Nephron (organoid): ENCODE measurements at regions not wholly inside any gene's neighbourhood (a gene's known extent, or its start where the extent isn't known, plus 50 kb on each side); places are given as distances from the start of the nearest gene placed in this dataset.

Experiments
- H3K27ac Mint-ChIP-seq, 3 experiments: 2 replicates each; pipeline ENCODE4 v1.8.0; 2020; ENCODE audit warnings: mixed read lengths in 3 of 3, mild to moderate bottlenecking in 2 of 3, moderate library complexity in 1 of 3
- H3K27me3 Mint-ChIP-seq: 2 replicates; pipeline ENCODE4 v1.8.0; 2021; ENCODE audit warnings: low read depth, mild to moderate bottlenecking, moderate library complexity, mixed read lengths
- H3K36me3 Mint-ChIP-seq: 2 replicates; pipeline ENCODE4 v1.8.0; 2020; ENCODE audit warnings: low read depth, mixed read lengths
- H3K4me1 Mint-ChIP-seq: 2 replicates; pipeline ENCODE4 v1.8.0; 2020; ENCODE audit warnings: mixed read lengths
- H3K4me3 Mint-ChIP-seq, 3 experiments: 2 replicates each; pipeline ENCODE4 v1.8.0; 2020; ENCODE audit warnings: mild to moderate bottlenecking in 3 of 3, mixed read lengths in 3 of 3, moderate library complexity in 2 of 3
- H3K9me3 Mint-ChIP-seq: 2 replicates; pipeline ENCODE4 v1.8.0; 2020; ENCODE audit warnings: mixed read lengths
- TF ChIP-seq, protein P1 (sequence below), 3 experiments: fragments of 200-600 bp; sonication (generic); IDR thresholded peaks; one replicate each; pipeline ENCODE4 v1.5.0; 2021; ENCODE audit warnings: antibody characterized with exemption in 3 of 3; ENCODE audit not compliant: unreplicated experiment in 3 of 3

DNA sequence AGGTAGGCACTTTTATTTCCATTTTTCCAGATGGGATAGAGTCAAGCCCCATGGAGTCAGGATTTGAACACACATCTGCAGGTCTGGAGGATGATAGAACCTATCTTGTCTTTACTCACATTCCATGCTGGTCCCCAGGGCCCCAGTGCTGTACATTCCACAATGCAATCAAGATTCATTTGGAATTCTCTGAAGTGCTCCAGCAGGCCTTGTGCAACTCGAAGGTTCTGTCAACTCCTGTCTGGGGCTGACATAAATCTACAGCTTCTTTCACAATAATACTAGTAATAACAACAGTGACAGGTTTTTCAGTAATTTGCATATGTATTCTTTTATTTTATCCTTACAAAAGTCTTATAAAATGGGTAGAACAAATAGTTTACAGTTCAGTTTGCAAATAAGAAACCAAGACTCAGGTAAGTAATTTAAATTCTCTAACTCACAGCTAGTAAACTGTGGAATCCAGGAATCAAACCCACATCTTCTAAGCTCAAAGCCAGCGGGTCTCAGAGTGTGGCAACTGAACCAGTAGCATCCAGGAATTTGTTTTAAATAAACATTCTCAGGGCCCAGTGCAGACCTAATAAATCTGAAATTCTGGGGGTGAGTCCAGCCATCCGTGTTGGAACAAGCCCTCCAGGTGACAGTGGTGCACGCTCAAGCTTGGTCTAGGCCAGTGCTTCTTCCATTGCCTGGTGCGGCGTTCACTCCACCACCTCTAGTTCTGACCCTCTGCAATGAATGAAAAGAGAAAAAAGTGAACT is 137.0 kb upstream of the TNFAIP3 start:
- H3K9me3 Mint-ChIP-seq = no peaks in the 10 kb centered on the region
- H3K4me1 Mint-ChIP-seq = peaks cover 32% of the 10 kb centered on the region
- H3K27me3 Mint-ChIP-seq = no peaks in the 10 kb centered on the region
- TF ChIP-seq, protein P1, sequence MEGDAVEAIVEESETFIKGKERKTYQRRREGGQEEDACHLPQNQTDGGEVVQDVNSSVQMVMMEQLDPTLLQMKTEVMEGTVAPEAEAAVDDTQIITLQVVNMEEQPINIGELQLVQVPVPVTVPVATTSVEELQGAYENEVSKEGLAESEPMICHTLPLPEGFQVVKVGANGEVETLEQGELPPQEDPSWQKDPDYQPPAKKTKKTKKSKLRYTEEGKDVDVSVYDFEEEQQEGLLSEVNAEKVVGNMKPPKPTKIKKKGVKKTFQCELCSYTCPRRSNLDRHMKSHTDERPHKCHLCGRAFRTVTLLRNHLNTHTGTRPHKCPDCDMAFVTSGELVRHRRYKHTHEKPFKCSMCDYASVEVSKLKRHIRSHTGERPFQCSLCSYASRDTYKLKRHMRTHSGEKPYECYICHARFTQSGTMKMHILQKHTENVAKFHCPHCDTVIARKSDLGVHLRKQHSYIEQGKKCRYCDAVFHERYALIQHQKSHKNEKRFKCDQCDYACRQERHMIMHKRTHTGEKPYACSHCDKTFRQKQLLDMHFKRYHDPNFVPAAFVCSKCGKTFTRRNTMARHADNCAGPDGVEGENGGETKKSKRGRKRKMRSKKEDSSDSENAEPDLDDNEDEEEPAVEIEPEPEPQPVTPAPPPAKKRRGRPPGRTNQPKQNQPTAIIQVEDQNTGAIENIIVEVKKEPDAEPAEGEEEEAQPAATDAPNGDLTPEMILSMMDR (IDR thresholded peaks at IDR 0.05; ENCODE audit: unreplicated experiment in 3 of 3) = no peak
- no peak overlapping the region for H3K27ac Mint-ChIP-seq
- H3K36me3 Mint-ChIP-seq = no peaks in the 10 kb centered on the region
- H3K4me3 Mint-ChIP-seq = no peak overlapping the region

DNA sequence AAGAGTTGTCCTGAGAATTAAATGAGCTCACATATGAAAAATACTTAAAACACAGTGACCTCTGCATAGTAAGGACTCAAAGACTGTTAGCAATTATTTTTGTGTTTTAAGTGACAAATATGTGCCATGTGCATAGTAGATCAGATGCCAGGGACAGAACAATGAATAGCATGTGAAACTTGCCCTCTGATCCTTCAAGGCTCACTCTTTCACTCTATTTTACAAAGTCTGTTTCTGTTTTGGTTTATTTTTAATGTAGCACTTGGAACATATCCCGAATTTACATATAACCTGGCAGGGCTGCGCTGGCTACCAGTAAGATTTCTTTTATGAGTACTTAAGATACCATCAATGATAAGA is 135.5 kb upstream of the TNFAIP3 start:
- no peak overlapping the region for H3K27ac Mint-ChIP-seq
- H3K9me3 Mint-ChIP-seq = no peaks in the 10 kb centered on the region
- no peaks in the 10 kb centered on the region for H3K36me3 Mint-ChIP-seq
- peaks cover 37% of the 10 kb centered on the region for H3K4me1 Mint-ChIP-seq
- TF ChIP-seq, protein P1 (IDR thresholded peaks at IDR 0.05; ENCODE audit: unreplicated experiment in 3 of 3) = no peak
- no peaks in the 10 kb centered on the region for H3K27me3 Mint-ChIP-seq
- no peak overlapping the region for H3K4me3 Mint-ChIP-seq

DNA sequence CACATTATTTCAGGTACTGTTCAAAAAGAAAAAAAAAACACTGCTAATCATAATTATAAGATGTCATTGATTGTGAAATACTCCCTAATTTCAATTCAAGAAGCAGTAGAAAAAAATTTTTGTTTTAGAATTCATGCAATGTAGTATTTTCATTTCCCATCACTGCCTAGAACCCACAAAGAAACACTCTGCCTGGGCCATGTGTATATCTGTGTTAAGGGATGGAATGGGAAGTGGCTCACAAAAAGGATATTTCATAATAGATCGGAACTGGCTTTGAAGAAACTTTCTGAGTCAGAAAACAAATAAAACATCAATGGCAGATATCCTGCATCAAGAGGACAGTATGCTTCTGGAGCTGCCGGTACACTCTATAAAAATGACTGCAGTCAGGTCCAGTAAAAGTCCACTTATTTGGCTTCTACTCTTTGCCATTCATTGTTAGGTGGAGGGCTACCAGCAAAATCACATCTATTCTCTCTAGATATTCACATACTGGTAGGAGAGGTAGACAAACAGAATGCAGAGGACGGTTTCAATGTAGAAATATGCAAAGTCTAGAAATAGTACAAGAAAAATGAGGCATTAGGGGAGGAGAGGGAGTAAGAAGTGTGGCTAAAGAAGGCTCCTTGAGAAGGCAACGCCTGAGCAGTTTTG is 135.0 kb upstream of the TNFAIP3 start:
- Mint-ChIP-seq H3K4me3 (no peak overlapping the region), H3K4me1 (peaks cover 37% of the 10 kb centered on the region), H3K36me3 (no peaks in the 10 kb centered on the region), H3K27me3 (no peaks in the 10 kb centered on the region), H3K9me3 (no peaks in the 10 kb centered on the region), H3K27ac (peak overlapping the region in 1 of 3 experiments; percentile 71)
- TF ChIP-seq, protein P1 (IDR thresholded peaks at IDR 0.05; ENCODE audit: unreplicated experiment in 3 of 3) = no peak

DNA sequence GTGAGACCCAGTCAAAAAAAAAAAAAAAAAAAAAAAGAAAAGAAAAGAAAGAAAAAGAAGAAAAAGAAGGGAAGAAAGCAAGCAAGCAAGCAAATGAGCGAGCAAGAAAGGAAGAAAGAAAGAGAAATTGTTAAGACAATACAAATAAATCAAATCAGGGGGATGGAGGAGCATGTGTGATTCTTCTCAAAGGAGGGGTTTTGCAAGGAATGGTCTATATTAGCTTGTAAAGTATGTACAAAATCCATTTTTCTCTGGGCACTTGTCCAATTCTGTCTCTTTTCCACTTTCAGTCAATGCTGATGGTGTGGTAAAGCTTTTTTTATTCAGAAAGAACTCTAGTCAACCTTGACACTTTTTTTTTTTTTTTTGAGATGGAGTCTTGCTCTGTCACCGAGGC is 133.7 kb upstream of the TNFAIP3 start:
- peaks cover 39% of the 10 kb centered on the region for H3K4me1 Mint-ChIP-seq
- TF ChIP-seq, protein P1 (IDR thresholded peaks at IDR 0.05; ENCODE audit: unreplicated experiment in 3 of 3) = no peak
- no peak overlapping the region for H3K27ac Mint-ChIP-seq
- no peak overlapping the region for H3K4me3 Mint-ChIP-seq
- H3K27me3 Mint-ChIP-seq = no peaks in the 10 kb centered on the region
- no peaks in the 10 kb centered on the region for H3K36me3 Mint-ChIP-seq
- H3K9me3 Mint-ChIP-seq = no peaks in the 10 kb centered on the region

DNA sequence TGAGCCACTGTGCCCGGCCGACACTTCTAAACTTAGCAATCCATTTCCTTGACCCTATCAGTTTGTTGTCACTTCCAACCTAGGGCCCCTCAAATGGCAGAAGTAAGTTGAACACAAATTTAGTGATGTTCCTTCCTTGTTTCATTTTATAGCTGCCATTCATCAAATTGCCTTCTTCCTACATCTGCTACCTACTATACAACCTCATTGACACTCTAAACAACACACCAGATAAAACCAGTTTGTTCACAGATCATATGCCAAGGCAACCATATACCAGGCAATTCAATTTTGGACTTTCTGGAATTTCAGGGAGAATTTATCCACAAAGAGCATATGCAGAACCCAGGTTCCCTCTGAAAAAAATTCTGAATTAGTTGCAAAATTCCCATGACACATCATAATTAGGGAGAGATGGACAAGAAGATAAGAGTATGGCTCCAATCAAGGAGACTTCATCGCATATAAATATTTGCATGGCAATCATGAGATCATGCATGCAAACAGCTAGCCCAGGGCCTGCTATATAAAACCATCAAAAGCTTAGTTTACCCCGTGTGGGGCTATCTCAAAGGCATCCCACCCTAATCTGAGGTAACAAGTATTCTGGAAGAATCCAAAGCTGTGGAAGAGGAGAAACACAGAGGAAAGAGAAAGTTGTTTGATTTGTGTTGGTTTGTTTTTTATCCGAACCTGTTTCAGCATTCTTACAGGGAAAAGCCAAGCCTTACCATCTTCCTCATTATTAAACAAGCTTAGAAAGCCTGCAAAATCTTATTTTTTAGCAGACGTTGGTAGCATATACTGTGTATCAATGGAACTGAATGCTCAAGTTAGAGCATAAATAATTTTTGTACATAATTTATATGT is 132.8 kb upstream of the TNFAIP3 start:
- Mint-ChIP-seq H3K4me1 (peaks cover 34% of the 10 kb centered on the region), H3K27me3 (no peaks in the 10 kb centered on the region), H3K4me3 (no peak overlapping the region), H3K9me3 (no peaks in the 10 kb centered on the region), H3K36me3 (no peaks in the 10 kb centered on the region), H3K27ac (no peak overlapping the region)
- TF ChIP-seq, protein P1 (IDR thresholded peaks at IDR 0.05; ENCODE audit: unreplicated experiment in 3 of 3) = no peak
